GM23338 (cell line): ENCODE measurements at regions not wholly inside any gene's neighbourhood (a gene's known extent, or its start where the extent isn't known, plus 50 kb on each side); places are given as distances from the start of the nearest gene placed in this dataset.

ENCODE experiments used
- ATAC-seq: fragments of 200-7000 bp; cut with Tn5 transposase; 3 replicates; pipeline ENCODE4 v1.9.1; 2020
- DNase-seq: peaks from one replicate; pipeline ENCODE4 v3.0.0-alpha.2; 2015; ENCODE audit warnings: low spot score
- H2AFZ ChIP-seq: fragments of 200-600 bp; sonication (generic); 2 replicates; pipeline ENCODE4 v1.8.0; 2016; ENCODE audit warnings: antibody characterized with exemption, mild to moderate bottlenecking, moderate library complexity
- H3F3A ChIP-seq: fragments of 200-600 bp; sonication (generic); replicated peaks from 2 replicates; pipeline ENCODE4 v1.8.0; 2017; ENCODE audit warnings: antibody characterized with exemption, mixed run types, low read depth
- H3K27ac ChIP-seq: fragments of 200-600 bp; sonication (generic); 2 replicates; pipeline ENCODE4 v1.6.1; 2016; ENCODE audit warnings: low read depth
- H3K27me3 ChIP-seq: fragments of 200-600 bp; sonication (generic); 2 replicates; pipeline ENCODE4 v1.8.0; 2016; ENCODE audit warnings: mild to moderate bottlenecking, mixed run types, moderate library complexity; ENCODE audit not compliant: insufficient read depth
- H3K36me3 ChIP-seq: fragments of 200-600 bp; sonication (generic); 2 replicates; pipeline ENCODE4 v1.8.0; 2016; ENCODE audit warnings: mild to moderate bottlenecking; ENCODE audit not compliant: insufficient read depth
- H3K4me1 ChIP-seq: fragments of 200-600 bp; sonication (generic); 2 replicates; pipeline ENCODE4 v1.8.0; 2016; ENCODE audit warnings: mild to moderate bottlenecking, moderate library complexity; ENCODE audit not compliant: insufficient read depth
- H3K4me2 ChIP-seq: fragments of 200-600 bp; sonication (generic); 2 replicates; pipeline ENCODE4 v1.7.1; 2017; ENCODE audit warnings: mixed run types
- H3K4me3 ChIP-seq: fragments of 200-600 bp; sonication (generic); 2 replicates; pipeline ENCODE4 v1.6.1; 2016; ENCODE audit warnings: mixed run types
- H3K79me2 ChIP-seq: fragments of 200-600 bp; sonication (generic); replicated peaks from 2 replicates; pipeline ENCODE4 v1.8.0; 2017; ENCODE audit warnings: mild to moderate bottlenecking; ENCODE audit not compliant: insufficient read depth
- H3K9me2 ChIP-seq: fragments of 200-600 bp; sonication (generic); 2 replicates; pipeline ENCODE4 v1.8.0; 2017; ENCODE audit not compliant: insufficient read depth
- H4K20me1 ChIP-seq: fragments of 200-600 bp; sonication (generic); replicated peaks from 2 replicates; pipeline ENCODE4 v1.8.0; 2017; ENCODE audit warnings: mild to moderate bottlenecking; ENCODE audit not compliant: insufficient read depth
- H3K27ac Mint-ChIP-seq: 2 replicates; pipeline ENCODE4 v1.8.0; 2020; ENCODE audit warnings: inconsistent platforms, mild to moderate bottlenecking, moderate library complexity, mixed read lengths
- H3K27me3 Mint-ChIP-seq: 3 replicates; pipeline ENCODE4 v1.8.0; 2022; ENCODE audit warnings: low read depth, mild to moderate bottlenecking, moderate library complexity, mixed read lengths, inconsistent platforms; ENCODE audit not compliant: insufficient read depth, poor library complexity
- H3K36me3 Mint-ChIP-seq: 3 replicates; pipeline ENCODE4 v1.8.0; 2021; ENCODE audit warnings: low read depth, mild to moderate bottlenecking, inconsistent platforms, moderate library complexity, mixed read lengths
- H3K4me1 Mint-ChIP-seq: 3 replicates; pipeline ENCODE4 v1.8.0; 2020; ENCODE audit warnings: mild to moderate bottlenecking, inconsistent platforms, mixed read lengths
- H3K4me3 Mint-ChIP-seq: 3 replicates; pipeline ENCODE4 v1.8.0; 2021; ENCODE audit warnings: moderate library complexity, mild to moderate bottlenecking, inconsistent platforms, mixed read lengths
- H3K9me3 Mint-ChIP-seq: 3 replicates; pipeline ENCODE4 v1.8.0; 2020; ENCODE audit warnings: moderate library complexity, mild to moderate bottlenecking, inconsistent platforms, mixed read lengths
- CREB1 ChIP-seq: fragments of 250-450 bp; sonication (Bioruptor Pico); IDR thresholded peaks from 2 replicates; pipeline ENCODE4 v1.5.0; 2020; ENCODE audit warnings: low read depth, mild to moderate bottlenecking, moderate library complexity
- EZH2 ChIP-seq: fragments of 200-600 bp; sonication (generic); IDR thresholded peaks from one replicate; pipeline ENCODE4 v1.8.0; 2017; ENCODE audit warnings: antibody characterized with exemption, mild to moderate bottlenecking, low read depth; ENCODE audit not compliant: unreplicated experiment
- JUNB ChIP-seq: IDR thresholded peaks from one replicate; pipeline ENCODE4 v1.6.1; 2016; ENCODE audit warnings: antibody characterized with exemption; ENCODE audit not compliant: unreplicated experiment
- NANOG ChIP-seq: IDR thresholded peaks from 2 replicates; pipeline ENCODE4 v1.6.1; 2016; ENCODE audit warnings: antibody characterized with exemption, borderline replicate concordance
- POLR2AphosphoS5 ChIP-seq: IDR thresholded peaks from 2 replicates; pipeline ENCODE4 v1.6.1; 2016; ENCODE audit warnings: antibody characterized with exemption, low read depth
- STAT1 ChIP-seq: IDR thresholded peaks from one replicate; pipeline ENCODE4 v1.6.1; 2016; ENCODE audit warnings: antibody characterized with exemption; ENCODE audit not compliant: unreplicated experiment
- ZNF331 ChIP-seq: fragments of 250-450 bp; sonication (Bioruptor Pico); IDR thresholded peaks from 2 replicates; pipeline ENCODE4 v1.5.0; 2020; ENCODE audit warnings: low read depth, mild to moderate bottlenecking, moderate library complexity
- ZNF462 ChIP-seq: fragments of 250-450 bp; sonication (Bioruptor Pico); IDR thresholded peaks from 2 replicates; pipeline ENCODE4 v1.5.0; 2020; ENCODE audit warnings: mild to moderate bottlenecking, moderate library complexity
- TF ChIP-seq, protein P1 (sequence below), 2 experiments: fragments of 200-600 bp in 1 of 2; sonication (generic) in 1 of 2; conservative IDR thresholded peaks; 2 replicates each; pipeline versions ENCODE4 v1.5.1 to v1.6.1; 2016 to 2017; ENCODE audit warnings: antibody characterized with exemption in 2 of 2, low read depth in 2 of 2, mild to moderate bottlenecking in 2 of 2, moderate library complexity in 1 of 2
- TF ChIP-seq, protein P2 (sequence below): IDR thresholded peaks from one replicate; pipeline ENCODE4 v1.6.1; 2018; ENCODE audit warnings: antibody characterized with exemption; ENCODE audit not compliant: unreplicated experiment

- no peak for TF ChIP-seq ZNF462
- no peak for TF ChIP-seq ZNF331 (CRISPR knock-in tag)
These were observed 385.5 kb upstream of the PDZRN3 start (continued) for GRCh38 chr3:74009961-74010844.

- no peak overlapping the region for H3K27ac ChIP-seq
- no peaks in the 10 kb centered on the region for H3K36me3 ChIP-seq
- H4K20me1 ChIP-seq: no peaks in the 10 kb centered on the region
- H3K4me2 ChIP-seq: no peak overlapping the region
- no peaks in the 10 kb centered on the region for H3K27me3 ChIP-seq
- H3K79me2 ChIP-seq: no peaks in the 10 kb centered on the region
- DNase-seq (no peak), ATAC-seq (no peak)
- no peaks in the 10 kb centered on the region for H3K36me3 Mint-ChIP-seq
- TF ChIP-seq, protein P1, sequence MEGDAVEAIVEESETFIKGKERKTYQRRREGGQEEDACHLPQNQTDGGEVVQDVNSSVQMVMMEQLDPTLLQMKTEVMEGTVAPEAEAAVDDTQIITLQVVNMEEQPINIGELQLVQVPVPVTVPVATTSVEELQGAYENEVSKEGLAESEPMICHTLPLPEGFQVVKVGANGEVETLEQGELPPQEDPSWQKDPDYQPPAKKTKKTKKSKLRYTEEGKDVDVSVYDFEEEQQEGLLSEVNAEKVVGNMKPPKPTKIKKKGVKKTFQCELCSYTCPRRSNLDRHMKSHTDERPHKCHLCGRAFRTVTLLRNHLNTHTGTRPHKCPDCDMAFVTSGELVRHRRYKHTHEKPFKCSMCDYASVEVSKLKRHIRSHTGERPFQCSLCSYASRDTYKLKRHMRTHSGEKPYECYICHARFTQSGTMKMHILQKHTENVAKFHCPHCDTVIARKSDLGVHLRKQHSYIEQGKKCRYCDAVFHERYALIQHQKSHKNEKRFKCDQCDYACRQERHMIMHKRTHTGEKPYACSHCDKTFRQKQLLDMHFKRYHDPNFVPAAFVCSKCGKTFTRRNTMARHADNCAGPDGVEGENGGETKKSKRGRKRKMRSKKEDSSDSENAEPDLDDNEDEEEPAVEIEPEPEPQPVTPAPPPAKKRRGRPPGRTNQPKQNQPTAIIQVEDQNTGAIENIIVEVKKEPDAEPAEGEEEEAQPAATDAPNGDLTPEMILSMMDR (conservative IDR thresholded peaks at IDR 0.05; ENCODE audit: low read depth in 2 of 2): no peak
- TF ChIP-seq CREB1 (CRISPR knock-in tag): no peak
- no peak for TF ChIP-seq JUNB
- TF ChIP-seq ZNF331 (CRISPR knock-in tag): no peak
- TF ChIP-seq, protein P2, sequence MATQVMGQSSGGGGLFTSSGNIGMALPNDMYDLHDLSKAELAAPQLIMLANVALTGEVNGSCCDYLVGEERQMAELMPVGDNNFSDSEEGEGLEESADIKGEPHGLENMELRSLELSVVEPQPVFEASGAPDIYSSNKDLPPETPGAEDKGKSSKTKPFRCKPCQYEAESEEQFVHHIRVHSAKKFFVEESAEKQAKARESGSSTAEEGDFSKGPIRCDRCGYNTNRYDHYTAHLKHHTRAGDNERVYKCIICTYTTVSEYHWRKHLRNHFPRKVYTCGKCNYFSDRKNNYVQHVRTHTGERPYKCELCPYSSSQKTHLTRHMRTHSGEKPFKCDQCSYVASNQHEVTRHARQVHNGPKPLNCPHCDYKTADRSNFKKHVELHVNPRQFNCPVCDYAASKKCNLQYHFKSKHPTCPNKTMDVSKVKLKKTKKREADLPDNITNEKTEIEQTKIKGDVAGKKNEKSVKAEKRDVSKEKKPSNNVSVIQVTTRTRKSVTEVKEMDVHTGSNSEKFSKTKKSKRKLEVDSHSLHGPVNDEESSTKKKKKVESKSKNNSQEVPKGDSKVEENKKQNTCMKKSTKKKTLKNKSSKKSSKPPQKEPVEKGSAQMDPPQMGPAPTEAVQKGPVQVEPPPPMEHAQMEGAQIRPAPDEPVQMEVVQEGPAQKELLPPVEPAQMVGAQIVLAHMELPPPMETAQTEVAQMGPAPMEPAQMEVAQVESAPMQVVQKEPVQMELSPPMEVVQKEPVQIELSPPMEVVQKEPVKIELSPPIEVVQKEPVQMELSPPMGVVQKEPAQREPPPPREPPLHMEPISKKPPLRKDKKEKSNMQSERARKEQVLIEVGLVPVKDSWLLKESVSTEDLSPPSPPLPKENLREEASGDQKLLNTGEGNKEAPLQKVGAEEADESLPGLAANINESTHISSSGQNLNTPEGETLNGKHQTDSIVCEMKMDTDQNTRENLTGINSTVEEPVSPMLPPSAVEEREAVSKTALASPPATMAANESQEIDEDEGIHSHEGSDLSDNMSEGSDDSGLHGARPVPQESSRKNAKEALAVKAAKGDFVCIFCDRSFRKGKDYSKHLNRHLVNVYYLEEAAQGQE: no peak
- TF ChIP-seq NANOG: no peak
- TF ChIP-seq POLR2AphosphoS5: no peak
- TF ChIP-seq STAT1: no peak
- no peak for TF ChIP-seq EZH2
- peaks cover 16% of the 10 kb centered on the region for H3K9me2 ChIP-seq
- no peaks in the 10 kb centered on the region; the same call in 2 of the 3 replicates for H3K9me3 Mint-ChIP-seq
- peak overlapping the region; percentile 47; the same call in 1 of the 2 replicates for H2AFZ ChIP-seq
- H3K27me3 Mint-ChIP-seq: no peaks in the 10 kb centered on the region
- no peaks in the 10 kb centered on the region for H3F3A ChIP-seq
- no peak overlapping the region for H3K4me3 Mint-ChIP-seq
- H3K4me1 ChIP-seq: no peaks in the 10 kb centered on the region
- H3K4me1 Mint-ChIP-seq: no peaks in the 10 kb centered on the region
- H3K4me3 ChIP-seq: no peak overlapping the region
- no peak overlapping the region for H3K27ac Mint-ChIP-seq
These were observed 379.6 kb upstream of the PDZRN3 start for GRCh38 chr3:74004386-74004785.
